ENCODE measurements at regions not wholly inside any gene's neighbourhood (a gene's known extent, or its start where the extent isn't known, plus 50 kb on each side); places are given as distances from the start of the nearest gene placed in this dataset.
"Not testable (repeated sequence)": the region's sequence is repeated elsewhere in the genome, so short reads cannot be mapped to it uniquely, and the experiment has no call there.

DNA sequence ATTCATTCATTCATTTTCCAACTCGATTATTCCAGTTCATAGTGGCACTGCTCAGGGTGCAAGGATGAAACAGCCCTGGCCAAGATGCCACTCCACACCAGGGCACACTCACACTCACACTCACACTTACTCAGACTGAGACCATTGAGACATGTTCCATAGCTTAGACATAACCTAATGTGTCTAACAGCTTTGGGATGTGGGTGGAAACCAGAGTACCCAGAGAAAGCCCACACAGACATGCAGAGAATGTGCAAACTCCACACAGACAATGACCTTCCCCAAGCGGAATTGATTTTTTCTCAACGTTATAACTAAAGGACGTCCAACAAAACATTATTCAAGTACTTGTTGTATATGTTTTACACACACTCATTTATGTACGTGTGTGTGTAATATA lies 1363.5 kb downstream of the EFNA5 start:
- Mint-ChIP-seq H3K36me3 (ENCODE audit: insufficient read depth) (no peaks in the 10 kb centered on the region), H3K9me3 (peaks cover 6% of the 10 kb centered on the region), H3K27me3 (ENCODE audit: low read depth) (no peaks in the 10 kb centered on the region), H3K4me3 (no peak overlapping the region), H3K4me1 (ENCODE audit: low read depth) (no peaks in the 10 kb centered on the region)
- DNase-seq (no peak), ATAC-seq (no peak)

- Mint-ChIP-seq H3K27me3 (ENCODE audit: low read depth) (no peaks in the 10 kb centered on the region), H3K4me3 (no peak overlapping the region), H3K36me3 (ENCODE audit: insufficient read depth) (no peaks in the 10 kb centered on the region), H3K4me1 (ENCODE audit: low read depth) (no peaks in the 10 kb centered on the region), H3K9me3 (peaks cover 8% of the 10 kb centered on the region)
- no peak for DNase-seq
- no peak for ATAC-seq
Measured at GRCh38 chr5:106306313-106307028, 1364.3 kb downstream of the EFNA5 start.

DNA sequence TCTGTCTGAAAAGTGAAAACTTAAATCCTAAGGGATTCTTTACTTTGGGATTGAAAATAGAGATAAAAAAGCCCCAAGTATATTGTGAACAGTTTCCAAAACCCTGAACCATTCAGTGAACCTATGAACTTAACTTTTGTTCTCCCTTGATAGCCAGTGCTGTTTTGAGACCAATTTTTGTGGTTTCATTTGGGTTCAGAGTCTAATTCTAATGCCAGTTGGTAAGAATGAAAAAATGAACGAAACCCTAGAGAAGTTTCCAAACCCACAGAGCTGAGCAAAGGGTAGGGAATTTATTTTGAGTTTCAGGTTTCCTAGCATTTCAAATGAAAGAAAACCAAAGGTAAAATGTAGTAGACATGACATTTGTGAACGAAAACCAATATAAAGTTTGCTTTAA lies 1366.8 kb downstream of the EFNA5 start:
- Mint-ChIP-seq H3K27me3 (ENCODE audit: low read depth) (no peaks in the 10 kb centered on the region), H3K9me3 (peaks cover 4% of the 10 kb centered on the region), H3K36me3 (ENCODE audit: insufficient read depth) (no peaks in the 10 kb centered on the region), H3K4me3 (no peak overlapping the region), H3K4me1 (ENCODE audit: low read depth) (no peaks in the 10 kb centered on the region)
- DNase-seq (no peak), ATAC-seq (no peak)

DNA sequence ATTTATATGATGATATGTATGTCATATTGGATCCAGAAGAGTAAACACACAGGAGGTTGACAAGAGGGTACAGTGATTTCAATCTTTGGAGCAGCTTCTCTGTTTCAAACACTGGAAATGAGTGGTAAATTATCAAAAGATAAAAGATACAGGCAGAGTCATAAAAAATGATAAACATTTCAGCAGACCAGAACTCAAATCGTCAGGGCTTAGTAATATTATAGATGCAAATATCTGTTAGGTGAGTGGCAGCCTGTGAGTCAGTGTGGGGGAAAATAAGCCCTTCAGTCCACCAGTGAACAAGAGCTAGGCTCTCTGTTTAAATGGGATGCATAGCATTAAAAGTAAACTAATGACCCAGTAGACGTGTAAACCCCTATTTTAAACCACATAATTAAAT lies 1378.1 kb downstream of the EFNA5 start:
- H3K36me3 Mint-ChIP-seq (ENCODE audit: insufficient read depth): no peaks in the 10 kb centered on the region
- ATAC-seq (no peak), DNase-seq (no peak)
- no peaks in the 10 kb centered on the region for H3K4me1 Mint-ChIP-seq (ENCODE audit: low read depth)
- peaks cover 5% of the 10 kb centered on the region for H3K9me3 Mint-ChIP-seq
- no peak overlapping the region for H3K4me3 Mint-ChIP-seq
- no peaks in the 10 kb centered on the region for H3K27me3 Mint-ChIP-seq (ENCODE audit: low read depth)

DNA sequence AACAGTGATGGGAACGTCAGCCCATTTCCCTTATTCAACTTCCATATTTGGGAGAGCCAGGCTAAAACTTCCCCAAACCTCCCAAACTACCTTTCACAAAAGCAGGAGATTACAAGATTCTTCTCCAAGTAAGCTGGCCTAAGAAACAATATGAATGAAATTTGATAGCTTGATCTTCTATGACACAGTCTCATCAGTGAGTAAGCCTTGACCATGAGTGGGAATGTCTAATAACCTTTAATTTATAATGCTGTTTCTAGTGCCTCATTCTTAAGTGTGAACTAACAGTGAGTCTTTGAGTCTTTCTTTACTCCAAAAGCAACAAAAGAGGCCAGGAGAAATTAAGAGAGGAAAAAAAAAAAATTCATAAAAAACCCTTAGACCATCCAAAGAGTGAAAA lies 1379.9 kb downstream of the EFNA5 start:
- no peak overlapping the region for H3K4me3 Mint-ChIP-seq
- ATAC-seq (no peak), DNase-seq (no peak)
- H3K9me3 Mint-ChIP-seq: peaks cover 5% of the 10 kb centered on the region
- no peaks in the 10 kb centered on the region for H3K4me1 Mint-ChIP-seq (ENCODE audit: low read depth)
- no peaks in the 10 kb centered on the region for H3K27me3 Mint-ChIP-seq (ENCODE audit: low read depth)
- H3K36me3 Mint-ChIP-seq (ENCODE audit: insufficient read depth): no peaks in the 10 kb centered on the region

- no peaks in the 10 kb centered on the region for H3K36me3 Mint-ChIP-seq (ENCODE audit: insufficient read depth)
- DNase-seq: no peak
- no peaks in the 10 kb centered on the region for H3K27me3 Mint-ChIP-seq (ENCODE audit: low read depth)
- no peaks in the 10 kb centered on the region for H3K4me1 Mint-ChIP-seq (ENCODE audit: low read depth)
- peaks cover 5% of the 10 kb centered on the region for H3K9me3 Mint-ChIP-seq
- no peak for ATAC-seq
- no peak overlapping the region for H3K4me3 Mint-ChIP-seq
Measured at GRCh38 chr5:106288979-106289378, 1381.8 kb downstream of the EFNA5 start.

DNA sequence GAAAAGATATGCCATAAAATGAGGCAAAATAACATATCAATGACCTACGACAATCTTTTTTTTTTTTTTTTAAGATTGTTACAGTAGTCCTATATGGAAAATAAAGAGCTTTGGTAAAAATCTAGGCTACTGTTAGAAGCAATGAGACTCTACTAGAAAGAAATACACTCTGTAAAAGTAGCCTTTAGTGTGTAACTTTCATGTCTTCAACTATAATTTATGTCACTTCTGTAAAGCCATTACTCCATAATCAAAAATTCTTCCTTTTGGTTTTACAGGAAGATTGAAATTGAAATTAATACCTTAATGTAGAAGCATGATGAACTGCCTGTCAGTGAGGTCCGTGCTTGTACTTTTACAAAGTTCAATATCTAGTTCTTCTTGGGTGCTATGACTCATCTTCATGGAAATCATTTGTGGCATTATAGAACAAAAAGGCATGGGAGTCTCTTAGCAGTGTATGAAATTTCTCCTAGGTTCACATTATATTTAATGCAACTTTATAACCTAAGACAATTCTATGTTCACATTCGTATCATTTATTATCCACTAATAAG lies 1393.1 kb downstream of the EFNA5 start:
- Mint-ChIP-seq H3K9me3 (peaks cover 3% of the 10 kb centered on the region), H3K4me1 (ENCODE audit: low read depth) (no peaks in the 10 kb centered on the region), H3K4me3 (no peak overlapping the region), H3K27me3 (ENCODE audit: low read depth) (no peaks in the 10 kb centered on the region), H3K36me3 (ENCODE audit: insufficient read depth) (no peaks in the 10 kb centered on the region)
- no peak for DNase-seq
- no peak for ATAC-seq

GRCh38 chr5:106269252-106269843 lies 1401.4 kb downstream of the EFNA5 start:
- no peak for DNase-seq
- H3K27me3 Mint-ChIP-seq (ENCODE audit: low read depth): no peaks in the 10 kb centered on the region
- H3K9me3 Mint-ChIP-seq: peaks cover 17% of the 10 kb centered on the region
- H3K4me3 Mint-ChIP-seq: no peak overlapping the region
- H3K4me1 Mint-ChIP-seq (ENCODE audit: low read depth): no peaks in the 10 kb centered on the region
- ATAC-seq: no peak
- no peaks in the 10 kb centered on the region for H3K36me3 Mint-ChIP-seq (ENCODE audit: insufficient read depth)

GRCh38 chr5:106267256-106267655 lies 1403.5 kb downstream of the EFNA5 start:
- H3K36me3 Mint-ChIP-seq (ENCODE audit: insufficient read depth): no peaks in the 10 kb centered on the region
- ATAC-seq: no peak
- H3K4me1 Mint-ChIP-seq (ENCODE audit: low read depth): no peaks in the 10 kb centered on the region

GRCh38 chr5:106262395-106262794 lies 1408.3 kb downstream of the EFNA5 start:
- DNase-seq (no peak), ATAC-seq (no peak)
- H3K36me3 Mint-ChIP-seq (ENCODE audit: insufficient read depth): no peaks in the 10 kb centered on the region
- H3K9me3 Mint-ChIP-seq: peaks cover 9% of the 10 kb centered on the region
- no peaks in the 10 kb centered on the region for H3K27me3 Mint-ChIP-seq (ENCODE audit: low read depth)
- H3K4me1 Mint-ChIP-seq (ENCODE audit: low read depth): no peaks in the 10 kb centered on the region
- H3K4me3 Mint-ChIP-seq: no peak overlapping the region

More at GRCh38 chr5:106267256-106267655, 1403.5 kb downstream of the EFNA5 start:
- H3K9me3 Mint-ChIP-seq: peaks cover 18% of the 10 kb centered on the region
- no peak overlapping the region for H3K4me3 Mint-ChIP-seq
- DNase-seq: no peak
- no peaks in the 10 kb centered on the region for H3K27me3 Mint-ChIP-seq (ENCODE audit: low read depth)

- ATAC-seq; DNase-seq; H3K36me3 Mint-ChIP-seq (ENCODE audit: insufficient read depth); H3K9me3 Mint-ChIP-seq; H3K4me3 Mint-ChIP-seq; H3K4me1 Mint-ChIP-seq (ENCODE audit: low read depth); H3K27me3 Mint-ChIP-seq (ENCODE audit: low read depth): not testable (repeated sequence)
Measured at GRCh38 chr5:106259431-106260090, 1411.2 kb downstream of the EFNA5 start.

DNA sequence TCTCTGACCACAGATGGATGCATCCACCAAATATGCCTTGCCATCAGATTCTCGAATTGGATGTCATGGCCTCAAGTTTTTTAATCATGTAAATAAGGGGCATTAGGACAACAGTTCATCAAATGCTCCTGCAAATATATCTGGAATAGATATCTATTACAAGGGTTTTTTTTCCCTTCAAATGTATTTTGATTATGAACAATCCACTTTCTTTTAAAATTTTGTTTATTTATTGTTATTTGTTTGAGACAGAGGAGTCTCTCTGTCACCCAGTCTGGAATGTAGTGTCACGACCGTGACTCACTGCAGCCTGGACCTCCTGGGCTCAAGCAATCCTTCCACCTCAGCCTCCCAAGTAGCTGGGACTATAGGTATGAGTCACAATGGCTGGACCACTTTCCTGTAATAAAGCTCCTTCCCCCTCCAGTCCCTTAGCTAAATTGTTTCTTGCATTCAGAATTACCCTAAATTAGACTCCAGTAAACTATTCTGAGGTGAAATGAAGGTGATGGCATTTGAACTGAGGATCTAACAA lies 1412.1 kb downstream of the EFNA5 start:
- Mint-ChIP-seq H3K27me3 (ENCODE audit: low read depth) (no peaks in the 10 kb centered on the region), H3K4me3 (no peak overlapping the region), H3K4me1 (ENCODE audit: low read depth) (no peaks in the 10 kb centered on the region), H3K9me3 (peaks cover 5% of the 10 kb centered on the region), H3K36me3 (ENCODE audit: insufficient read depth) (no peaks in the 10 kb centered on the region)
- ATAC-seq: no peak
- no peak for DNase-seq

- no peaks in the 10 kb centered on the region for H3K27me3 Mint-ChIP-seq (ENCODE audit: low read depth)
- DNase-seq (no peak), ATAC-seq (no peak)
- H3K4me3 Mint-ChIP-seq: no peak overlapping the region
- peaks cover 5% of the 10 kb centered on the region for H3K9me3 Mint-ChIP-seq
- H3K4me1 Mint-ChIP-seq (ENCODE audit: low read depth): no peaks in the 10 kb centered on the region
- no peaks in the 10 kb centered on the region for H3K36me3 Mint-ChIP-seq (ENCODE audit: insufficient read depth)
Measured at GRCh38 chr5:106254784-106255183, 1416.0 kb downstream of the EFNA5 start.

DNA sequence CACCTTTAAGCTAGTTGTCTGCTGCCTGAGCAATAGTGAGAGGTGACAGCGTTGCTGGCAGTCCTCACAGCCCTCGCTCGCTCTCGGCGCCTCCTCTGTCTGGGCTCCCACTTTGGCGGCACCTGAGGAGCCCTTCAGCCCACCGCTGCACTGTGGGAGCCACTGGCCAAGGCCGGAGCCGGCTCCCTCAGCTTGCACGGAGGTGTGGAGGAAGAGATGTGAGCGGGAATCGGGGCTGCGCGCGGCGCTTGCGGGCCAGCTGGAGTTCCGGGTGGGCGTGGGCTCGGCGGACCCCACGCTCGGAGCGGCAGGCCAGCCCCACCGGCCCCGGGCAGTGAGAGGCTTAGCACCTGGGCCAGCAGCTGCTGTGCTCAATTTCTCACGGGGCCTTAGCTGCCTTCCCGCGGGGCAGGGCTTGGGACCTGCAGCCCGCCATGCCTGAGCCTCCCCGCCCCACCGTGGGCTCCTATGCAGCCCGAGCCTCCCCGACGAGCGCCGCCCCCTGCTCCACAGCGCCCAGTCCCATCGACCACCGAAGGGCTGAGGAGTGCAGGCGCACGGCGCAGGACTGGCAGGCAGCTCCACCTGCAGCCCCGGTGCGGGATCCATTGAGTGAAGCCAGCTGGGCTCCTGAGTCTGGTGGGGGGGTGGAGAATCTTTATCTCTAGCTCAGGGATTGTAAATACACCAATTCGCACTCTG lies 1424.5 kb downstream of the EFNA5 start:
- not testable (repeated sequence) for H3K9me3 Mint-ChIP-seq, ATAC-seq, H3K4me3 Mint-ChIP-seq

More for the DNA sequence above, 1424.5 kb downstream of the EFNA5 start:
- H3K36me3 Mint-ChIP-seq (ENCODE audit: insufficient read depth); DNase-seq; H3K27me3 Mint-ChIP-seq (ENCODE audit: low read depth); H3K4me1 Mint-ChIP-seq (ENCODE audit: low read depth): not testable (repeated sequence)
